HepG2 (cell line): ENCODE measurements at regions not wholly inside any gene's neighbourhood (a gene's known extent, or its start where the extent isn't known, plus 50 kb on each side); places are given as distances from the start of the nearest gene placed in this dataset.

ENCODE experiments used
- CTCF ChIP-seq: sonication (generic); formaldehyde crosslinking; IDR thresholded peaks from 2 replicates; pipeline ENCODE4 v1.5.0; 2020; ENCODE audit warnings: mild to moderate bottlenecking, missing genetic modification reagents, moderate library complexity
- EP300 ChIP-seq, 3 experiments: sonication (generic) in 1 of 3; formaldehyde crosslinking in 1 of 3; IDR thresholded peaks; 2 replicates each; pipeline versions ENCODE4 v1.5.1 to v1.6.1; 2011 to 2020; ENCODE audit warnings: low read depth in 2 of 3, low read length in 2 of 3, borderline replicate concordance in 1 of 3, improper control_type of control experiment in 1 of 3, mild to moderate bottlenecking in 1 of 3, missing genetic modification reagents in 1 of 3, moderate library complexity in 1 of 3
- GABPA ChIP-seq, 2 experiments: IDR thresholded peaks; 2 replicates each; pipeline ENCODE4 v1.6.1; 2011 to 2016; ENCODE audit warnings: low read depth in 2 of 2, low read length in 1 of 2, missing biosample characterization in 1 of 2, missing genetic modification characterization in 1 of 2
- IRF9 ChIP-seq: sonication (generic); formaldehyde crosslinking; IDR thresholded peaks from 2 replicates; pipeline ENCODE4 v1.8.0; 2022; ENCODE audit warnings: missing genetic modification reagents, mild to moderate bottlenecking, borderline replicate concordance
- POLR2A ChIP-seq, 2 experiments: IDR thresholded peaks; 2 replicates each; pipeline ENCODE4 v1.6.1; 2011; ENCODE audit warnings: low read depth in 2 of 2, low read length in 2 of 2, mild to moderate bottlenecking in 1 of 2, moderate library complexity in 1 of 2; ENCODE audit not compliant: insufficient read depth in 1 of 2
- SMARCC2 ChIP-seq: fragments of 450-650 bp; IDR thresholded peaks from 2 replicates; pipeline ENCODE4 v1.6.1; 2017; ENCODE audit warnings: antibody characterized with exemption, mild to moderate bottlenecking
- USF2 ChIP-seq, 2 experiments: sonication (generic) in 1 of 2; formaldehyde crosslinking in 1 of 2; IDR thresholded peaks; 2 replicates each; pipeline versions ENCODE4 v1.5.1 to v1.6.1; 2011 to 2020; ENCODE audit warnings: borderline replicate concordance in 1 of 2, low read depth in 1 of 2, low read length in 1 of 2, mild to moderate bottlenecking in 1 of 2, missing genetic modification reagents in 1 of 2, moderate library complexity in 1 of 2
- XBP1 ChIP-seq: sonication (generic); formaldehyde crosslinking; IDR thresholded peaks from 2 replicates; pipeline ENCODE4 v1.5.0; 2020; ENCODE audit warnings: missing genetic modification reagents
- ZNF263 ChIP-seq: sonication (generic); formaldehyde crosslinking; IDR thresholded peaks from 2 replicates; pipeline ENCODE4 v1.4.0; 2020; ENCODE audit warnings: missing genetic modification reagents
- ZSCAN9 ChIP-seq: IDR thresholded peaks from 2 replicates; pipeline ENCODE4 v1.6.1; 2016; ENCODE audit warnings: borderline replicate concordance

GRCh38 chr2:12109363-12110017 is 363.1 kb downstream of the LPIN1 start:
- TF ChIP-seq USF2 (IDR thresholded peaks at IDR 0.05; ENCODE audit: low read depth, low read length): no peak
- peak; percentile 33; the same call in 1 of the 2 replicates for TF ChIP-seq USF2 (CRISPR knock-in tag; IDR thresholded peaks at IDR 0.05; ENCODE audit: borderline replicate concordance)
- no peak for TF ChIP-seq ZNF263 (CRISPR knock-in tag)
- TF ChIP-seq ZSCAN9 (CRISPR knock-in tag): no peak
- TF ChIP-seq CTCF (CRISPR knock-in tag): no peak
- no peak for TF ChIP-seq XBP1
- 0 out of 4 replicates have a peak, but pooled peaks of 1 of the 2 experiments have one; percentile 23 for TF ChIP-seq EP300 (IDR thresholded peaks at IDR 0.05; ENCODE audit: low read depth in 2 of 2, low read length in 2 of 2)
- no peak for TF ChIP-seq EP300 (CRISPR knock-in tag; IDR thresholded peaks at IDR 0.05; ENCODE audit: borderline replicate concordance)
- TF ChIP-seq IRF9: no peak
- no peak for TF ChIP-seq GABPA (IDR thresholded peaks at IDR 0.05; ENCODE audit: low read depth, low read length)
- no peak for TF ChIP-seq GABPA (CRISPR knock-in tag; IDR thresholded peaks at IDR 0.05; ENCODE audit: low read depth)
- no peak for TF ChIP-seq POLR2A (IDR thresholded peaks at IDR 0.05; ENCODE audit: insufficient read depth in 1 of 2, low read depth in 2 of 2, low read length in 2 of 2)
- no peak for TF ChIP-seq SMARCC2
